ENCODE measurements at regions not wholly inside any gene's neighbourhood (a gene's known extent, or its start where the extent isn't known, plus 50 kb on each side); places are given as distances from the start of the nearest gene placed in this dataset.
A peak's percentile ranks its signal among the peaks of the same experiment; 100 is the strongest.
"Not testable (repeated sequence)": the region's sequence is repeated elsewhere in the genome, so short reads cannot be mapped to it uniquely, and the experiment has no call there.

- WGBS, result 87% methylated on average over 4 of the region's 4 CpGs
- peak; percentile 14 for DNase-seq (ENCODE audit: low spot score)
These were observed 152.7 kb upstream of the MVB12B start for GRCh38 chr9:126173929-126174328.

DNA sequence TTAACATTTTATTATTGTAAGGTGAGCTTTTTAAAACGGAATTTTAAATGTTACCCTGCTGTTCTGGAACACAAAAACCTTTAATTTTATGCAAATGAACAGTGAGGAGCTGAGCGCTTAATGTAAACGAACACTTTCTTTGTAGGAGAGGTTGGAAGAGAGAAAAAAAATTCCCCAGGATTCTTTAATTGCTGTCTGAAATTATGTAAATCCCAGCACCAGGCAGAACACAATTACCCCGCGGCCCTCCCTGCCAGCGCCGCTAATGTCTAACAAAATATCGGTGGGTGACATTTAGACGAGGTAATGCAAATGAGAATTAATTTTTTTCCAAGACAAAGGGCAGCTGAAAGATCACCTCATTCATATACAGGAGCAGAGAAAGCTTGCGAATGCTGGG is 143.4 kb upstream of the MVB12B start:
- DNase-seq (ENCODE audit: low spot score), result no peak
- Histone ChIP-seq H3K4me3 (ENCODE audit: low read depth in 1 of 3, low read length in 3 of 3) (no peak overlapping the region), H3K27me3 (ENCODE audit: control insufficient read depth in 4 of 4, insufficient read depth in 4 of 4, low read length in 3 of 4) (no peaks in the 10 kb centered on the region), H3K27ac (ENCODE audit: low read depth in 1 of 2, low read length in 2 of 2) (no peak overlapping the region), H3K9me3 (ENCODE audit: control insufficient read depth in 4 of 4, low read length in 3 of 4) (peaks cover 0 to 1% (median 0%) of the 10 kb centered on the region in 4 donors), H3K36me3 (ENCODE audit: control insufficient read depth in 4 of 4, insufficient read depth in 3 of 4, low read depth in 1 of 4, low read length in 3 of 4) (no peaks in the 10 kb centered on the region), H3K4me1 (ENCODE audit: control insufficient read depth in 4 of 4, insufficient read depth in 4 of 4, low read length in 3 of 4) (no peaks in the 10 kb centered on the region), H3K9ac (ENCODE audit: low read depth in 1 of 2, low read length in 2 of 2) (no peak overlapping the region)
- TF ChIP-seq HNF4G (IDR thresholded peaks at IDR 0.05), result no peak
- TF ChIP-seq YY1 (IDR thresholded peaks at IDR 0.05), result no peak
- no peak for TF ChIP-seq GABPA (IDR thresholded peaks at IDR 0.05 in 1 of 2, conservative IDR thresholded peaks at IDR 0.05 in 1 of 2)
- TF ChIP-seq FOXA2 (IDR thresholded peaks at IDR 0.05), result no peak
- TF ChIP-seq EGR1 (IDR thresholded peaks at IDR 0.05; ENCODE audit: low read depth in 2 of 2), result no peak
- TF ChIP-seq REST (IDR thresholded peaks at IDR 0.05), result no peak
- TF ChIP-seq ZBTB33 (IDR thresholded peaks at IDR 0.05), result no peak
- TF ChIP-seq SP1 (IDR thresholded peaks at IDR 0.05), result no peak
- no peak for TF ChIP-seq RAD21 (IDR thresholded peaks at IDR 0.05)
- TF ChIP-seq, protein P1, sequence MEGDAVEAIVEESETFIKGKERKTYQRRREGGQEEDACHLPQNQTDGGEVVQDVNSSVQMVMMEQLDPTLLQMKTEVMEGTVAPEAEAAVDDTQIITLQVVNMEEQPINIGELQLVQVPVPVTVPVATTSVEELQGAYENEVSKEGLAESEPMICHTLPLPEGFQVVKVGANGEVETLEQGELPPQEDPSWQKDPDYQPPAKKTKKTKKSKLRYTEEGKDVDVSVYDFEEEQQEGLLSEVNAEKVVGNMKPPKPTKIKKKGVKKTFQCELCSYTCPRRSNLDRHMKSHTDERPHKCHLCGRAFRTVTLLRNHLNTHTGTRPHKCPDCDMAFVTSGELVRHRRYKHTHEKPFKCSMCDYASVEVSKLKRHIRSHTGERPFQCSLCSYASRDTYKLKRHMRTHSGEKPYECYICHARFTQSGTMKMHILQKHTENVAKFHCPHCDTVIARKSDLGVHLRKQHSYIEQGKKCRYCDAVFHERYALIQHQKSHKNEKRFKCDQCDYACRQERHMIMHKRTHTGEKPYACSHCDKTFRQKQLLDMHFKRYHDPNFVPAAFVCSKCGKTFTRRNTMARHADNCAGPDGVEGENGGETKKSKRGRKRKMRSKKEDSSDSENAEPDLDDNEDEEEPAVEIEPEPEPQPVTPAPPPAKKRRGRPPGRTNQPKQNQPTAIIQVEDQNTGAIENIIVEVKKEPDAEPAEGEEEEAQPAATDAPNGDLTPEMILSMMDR (IDR thresholded peaks at IDR 0.05; ENCODE audit: low read depth, low read length, missing input control), result no peak
- no peak for TF ChIP-seq TAF1 (conservative IDR thresholded peaks at IDR 0.05)
- TF ChIP-seq NR2F2 (IDR thresholded peaks at IDR 0.05), result no peak
- TF ChIP-seq MAX (IDR thresholded peaks at IDR 0.05), result no peak
- no peak for TF ChIP-seq HNF4A (conservative IDR thresholded peaks at IDR 0.05)
- no peak for TF ChIP-seq RXRA (IDR thresholded peaks at IDR 0.05)
- WGBS, result 73% methylated on average over 10 of the region's 10 CpGs

More at GRCh38 chr9:126173929-126174328, 152.7 kb upstream of the MVB12B start:
- Histone ChIP-seq H3K27ac (ENCODE audit: low read depth in 1 of 2, low read length in 2 of 2) (no peak overlapping the region), H3K4me1 (ENCODE audit: control insufficient read depth in 4 of 4, insufficient read depth in 4 of 4, low read length in 3 of 4) (no peaks in the 10 kb centered on the region), H3K4me3 (ENCODE audit: low read depth in 1 of 3, low read length in 3 of 3) (no peak overlapping the region), H3K36me3 (ENCODE audit: control insufficient read depth in 4 of 4, insufficient read depth in 3 of 4, low read depth in 1 of 4, low read length in 3 of 4) (no peaks in the 10 kb centered on the region), H3K9me3 (ENCODE audit: control insufficient read depth in 4 of 4, low read length in 3 of 4) (peaks cover 0 to 2% (median 0%) of the 10 kb centered on the region in 4 donors), H3K27me3 (ENCODE audit: control insufficient read depth in 4 of 4, insufficient read depth in 4 of 4, low read length in 3 of 4) (no peaks in the 10 kb centered on the region), H3K9ac (ENCODE audit: low read depth in 1 of 2, low read length in 2 of 2) (no peak overlapping the region)
- no peak for TF ChIP-seq SP1 (IDR thresholded peaks at IDR 0.05)
- TF ChIP-seq MAX (IDR thresholded peaks at IDR 0.05), result no peak

GRCh38 chr9:126190994-126191393 is 135.6 kb upstream of the MVB12B start:
- H3K9ac ChIP-seq (ENCODE audit: low read depth in 1 of 2, low read length in 2 of 2); H3K27me3 ChIP-seq (ENCODE audit: control insufficient read depth in 4 of 4, insufficient read depth in 4 of 4, low read length in 3 of 4); H3K4me3 ChIP-seq (ENCODE audit: low read depth in 1 of 3, low read length in 3 of 3); H3K4me1 ChIP-seq (ENCODE audit: control insufficient read depth in 4 of 4, insufficient read depth in 4 of 4, low read length in 3 of 4); H3K9me3 ChIP-seq (ENCODE audit: control insufficient read depth in 4 of 4, low read length in 3 of 4); H3K36me3 ChIP-seq (ENCODE audit: control insufficient read depth in 4 of 4, insufficient read depth in 3 of 4, low read depth in 1 of 4, low read length in 3 of 4); H3K27ac ChIP-seq (ENCODE audit: low read depth in 1 of 2, low read length in 2 of 2); DNase-seq (ENCODE audit: low spot score): not testable (repeated sequence)
- WGBS, result 90% methylated on average over 2 of the region's 2 CpGs
